B cell (primary cell): ENCODE measurements at regions not wholly inside any gene's neighbourhood (a gene's known extent, or its start where the extent isn't known, plus 50 kb on each side); places are given as distances from the start of the nearest gene placed in this dataset.

Source experiments
- CTCF ChIP-seq: fragments of 200-600 bp; IDR thresholded peaks from one replicate; pipeline ENCODE4 v1.8.0; 2022; ENCODE audit warnings: antibody characterized with exemption, mild to moderate bottlenecking
- EZH2 ChIP-seq: IDR thresholded peaks from 2 replicates; pipeline ENCODE4 v1.6.1; 2012; ENCODE audit warnings: borderline replicate concordance, low read depth, mild to moderate bottlenecking, moderate library complexity, low read length; ENCODE audit not compliant: insufficient read depth, poor library complexity, severe bottlenecking

- TF ChIP-seq CTCF (no peak), EZH2 (no peak)
Observed at GRCh38 chr2:47631306-47631705, 60.5 kb upstream of the KCNK12 start.
